ENCODE measurements at regions not wholly inside any gene's neighbourhood (a gene's known extent, or its start where the extent isn't known, plus 50 kb on each side); places are given as distances from the start of the nearest gene placed in this dataset.
A peak's percentile ranks its signal among the peaks of the same experiment; 100 is the strongest.

GRCh38 chr15:77852241-77853007, 219.7 kb upstream of the LINGO1 start:
- no peak overlapping the region for H3K4me3 ChIP-seq (ENCODE audit: low read length)
- no peak for DNase-seq (ENCODE audit: low read depth, low spot score)

GRCh38 chr15:77851691-77852090, 219.0 kb upstream of the LINGO1 start:
- no peak for DNase-seq (ENCODE audit: low read depth, low spot score)
- no peak overlapping the region for H3K4me3 ChIP-seq (ENCODE audit: low read length)

- no peak for DNase-seq (ENCODE audit: low read depth, low spot score)
- no peak overlapping the region for H3K4me3 ChIP-seq (ENCODE audit: low read length)
Observed at GRCh38 chr15:77851086-77851485, 218.4 kb upstream of the LINGO1 start.

- no peak overlapping the region for H3K4me3 ChIP-seq (ENCODE audit: low read length)
Observed at GRCh38 chr15:77846986-77847385, 214.3 kb upstream of the LINGO1 start.

GRCh38 chr15:77846360-77846759, 213.6 kb upstream of the LINGO1 start:
- H3K4me3 ChIP-seq (ENCODE audit: low read length), result no peak overlapping the region
- no peak for DNase-seq (ENCODE audit: low read depth, low spot score)

More at GRCh38 chr15:77846986-77847385, 214.3 kb upstream of the LINGO1 start:
- no peak for DNase-seq (ENCODE audit: low read depth, low spot score)

- no peak for DNase-seq (ENCODE audit: low read depth, low spot score)
Observed at GRCh38 chr15:77844798-77845446, 212.2 kb upstream of the LINGO1 start.

GRCh38 chr15:77843546-77843945, 210.8 kb upstream of the LINGO1 start:
- no peak for DNase-seq (ENCODE audit: low read depth, low spot score)
- no peak overlapping the region for H3K4me3 ChIP-seq (ENCODE audit: low read length)

More at GRCh38 chr15:77844798-77845446, 212.2 kb upstream of the LINGO1 start:
- H3K4me3 ChIP-seq (ENCODE audit: low read length), result no peak overlapping the region

- DNase-seq (ENCODE audit: low read depth, low spot score), result no peak
- no peak overlapping the region for H3K4me3 ChIP-seq (ENCODE audit: low read length)
Observed at GRCh38 chr15:77840991-77841775, 208.5 kb upstream of the LINGO1 start.

GRCh38 chr15:77839970-77840905, 207.5 kb upstream of the LINGO1 start:
- DNase-seq (ENCODE audit: low read depth, low spot score), result no peak
- no peak overlapping the region for H3K4me3 ChIP-seq (ENCODE audit: low read length)

- DNase-seq (ENCODE audit: low read depth, low spot score), result no peak
Observed at GRCh38 chr15:77839456-77839855, 206.7 kb upstream of the LINGO1 start.

GRCh38 chr15:77838595-77838994, 205.9 kb upstream of the LINGO1 start:
- DNase-seq (ENCODE audit: low read depth, low spot score), result no peak

More at GRCh38 chr15:77839456-77839855, 206.7 kb upstream of the LINGO1 start:
- H3K4me3 ChIP-seq (ENCODE audit: low read length), result no peak overlapping the region

GRCh38 chr15:77838061-77838460, 205.3 kb upstream of the LINGO1 start:
- H3K4me3 ChIP-seq (ENCODE audit: low read length), result no peak overlapping the region
- DNase-seq (ENCODE audit: low read depth, low spot score), result no peak

More at GRCh38 chr15:77838595-77838994, 205.9 kb upstream of the LINGO1 start:
- no peak overlapping the region for H3K4me3 ChIP-seq (ENCODE audit: low read length)

- no peak overlapping the region for H3K4me3 ChIP-seq (ENCODE audit: low read length)
- no peak for DNase-seq (ENCODE audit: low read depth, low spot score)
Observed at GRCh38 chr15:77837649-77838025, 204.9 kb upstream of the LINGO1 start.

- no peak for DNase-seq (ENCODE audit: low read depth, low spot score)
- H3K4me3 ChIP-seq (ENCODE audit: low read length), result no peak overlapping the region
Observed at GRCh38 chr15:77836906-77837648, 204.4 kb upstream of the LINGO1 start.

- no peak overlapping the region for H3K4me3 ChIP-seq (ENCODE audit: low read length)
- peak; percentile 60 for DNase-seq (ENCODE audit: low read depth, low spot score)
Observed at GRCh38 chr15:77836121-77836692, 203.5 kb upstream of the LINGO1 start.

- no peak for DNase-seq (ENCODE audit: low read depth, low spot score)
- H3K4me3 ChIP-seq (ENCODE audit: low read length), result no peak overlapping the region
Observed at GRCh38 chr15:77834276-77834990, 201.7 kb upstream of the LINGO1 start.

GRCh38 chr15:77832874-77833273, 200.2 kb upstream of the LINGO1 start:
- H3K4me3 ChIP-seq (ENCODE audit: low read length), result no peak overlapping the region
- no peak for DNase-seq (ENCODE audit: low read depth, low spot score)
